ENCODE measurements at regions not wholly inside any gene's neighbourhood (a gene's known extent, or its start where the extent isn't known, plus 50 kb on each side); places are given as distances from the start of the nearest gene placed in this dataset.

GRCh38 chr1:56187405-56187804 is 392.0 kb downstream of the PLPP3 start:
- no peak for TF ChIP-seq CTCF (IDR thresholded peaks at IDR 0.05)
- TF ChIP-seq POLR2A (IDR thresholded peaks at IDR 0.05) = no peak
- H3K36me3 ChIP-seq (replicated peaks in 1 of 2; ENCODE audit: insufficient read depth in 1 of 2, low read depth in 2 of 2) = no peaks in the 10 kb centered on the region
- H3K9me3 ChIP-seq = no peaks in the 10 kb centered on the region
- H3K4me3 ChIP-seq = no peak overlapping the region
- intact Hi-C loops (cut with DNase I) = no loop called here
- DNase-seq (no peak), ATAC-seq (no peak)
- H3K4me1 ChIP-seq = no peaks in the 10 kb centered on the region
- 63 to 76% methylated on average over 1 of the region's 1 CpG for WGBS, 2 donors
- H3K27me3 ChIP-seq = no peaks in the 10 kb centered on the region
- no peak overlapping the region for H3K27ac ChIP-seq

GRCh38 chr1:56185493-56185892 is 393.9 kb downstream of the PLPP3 start:
- H3K4me1 ChIP-seq = no peaks in the 10 kb centered on the region
- no peaks in the 10 kb centered on the region for H3K9me3 ChIP-seq
- 92 to 98% methylated on average over 2 of the region's 2 CpGs for WGBS, 2 donors
- intact Hi-C loops (cut with DNase I) = no loop called here
- no peaks in the 10 kb centered on the region for H3K36me3 ChIP-seq (replicated peaks in 1 of 2; ENCODE audit: insufficient read depth in 1 of 2, low read depth in 2 of 2)
- no peak overlapping the region for H3K4me3 ChIP-seq
- DNase-seq = no peak
- TF ChIP-seq POLR2A (IDR thresholded peaks at IDR 0.05) (no peak), CTCF (IDR thresholded peaks at IDR 0.05) (no peak)
- no peak for ATAC-seq
- H3K27me3 ChIP-seq = no peaks in the 10 kb centered on the region
- H3K27ac ChIP-seq = no peak overlapping the region

- TF ChIP-seq POLR2A (IDR thresholded peaks at IDR 0.05) (no peak), CTCF (IDR thresholded peaks at IDR 0.05) (no peak)
- no peaks in the 10 kb centered on the region for H3K36me3 ChIP-seq (replicated peaks in 1 of 2; ENCODE audit: insufficient read depth in 1 of 2, low read depth in 2 of 2)
- intact Hi-C loops (cut with DNase I) = no loop called here
Observed at GRCh38 chr1:56183151-56183550, 396.2 kb downstream of the PLPP3 start.

GRCh38 chr1:56180520-56181190 is 398.7 kb downstream of the PLPP3 start:
- no peaks in the 10 kb centered on the region for H3K9me3 ChIP-seq
- 69 to 76% methylated on average over 5 of the region's 5 CpGs for WGBS, 2 donors
- TF ChIP-seq CTCF (IDR thresholded peaks at IDR 0.05) (no peak), POLR2A (IDR thresholded peaks at IDR 0.05) (no peak)
- intact Hi-C loops (cut with DNase I) = no loop called here
- H3K36me3 ChIP-seq (replicated peaks in 1 of 2; ENCODE audit: insufficient read depth in 1 of 2, low read depth in 2 of 2) = no peaks in the 10 kb centered on the region
- ATAC-seq (no peak), DNase-seq (no peak)
- H3K4me3 ChIP-seq = no peak overlapping the region
- H3K27ac ChIP-seq = no peak overlapping the region
- H3K4me1 ChIP-seq = no peaks in the 10 kb centered on the region
- no peaks in the 10 kb centered on the region for H3K27me3 ChIP-seq

More at GRCh38 chr1:56183151-56183550, 396.2 kb downstream of the PLPP3 start:
- no peaks in the 10 kb centered on the region for H3K4me1 ChIP-seq
- 85 to 86% methylated on average over 2 of the region's 2 CpGs for WGBS, 2 donors
- H3K27me3 ChIP-seq = no peaks in the 10 kb centered on the region
- H3K27ac ChIP-seq = no peak overlapping the region
- H3K9me3 ChIP-seq = no peaks in the 10 kb centered on the region
- ATAC-seq (no peak), DNase-seq (no peak)
- no peak overlapping the region for H3K4me3 ChIP-seq

- TF ChIP-seq POLR2A (IDR thresholded peaks at IDR 0.05) = no peak
- no peak for TF ChIP-seq CTCF (IDR thresholded peaks at IDR 0.05)
- ATAC-seq (no peak), DNase-seq (no peak)
- no peaks in the 10 kb centered on the region for H3K36me3 ChIP-seq (replicated peaks in 1 of 2; ENCODE audit: insufficient read depth in 1 of 2, low read depth in 2 of 2)
- intact Hi-C loops (cut with DNase I) = no loop called here
- no peaks in the 10 kb centered on the region for H3K9me3 ChIP-seq
- no peak overlapping the region for H3K4me3 ChIP-seq
- H3K4me1 ChIP-seq = no peaks in the 10 kb centered on the region
- no peaks in the 10 kb centered on the region for H3K27me3 ChIP-seq
- 89 to 91% methylated on average over 1 of the region's 1 CpG for WGBS, 2 donors
- no peak overlapping the region for H3K27ac ChIP-seq
Observed at GRCh38 chr1:56179543-56179942, 399.8 kb downstream of the PLPP3 start.
